HEK293T (cell line): ENCODE measurements at regions not wholly inside any gene's neighbourhood (a gene's known extent, or its start where the extent isn't known, plus 50 kb on each side); places are given as distances from the start of the nearest gene placed in this dataset.

Experiments used
- ARNT ChIP-seq: fragments of 450-650 bp; IDR thresholded peaks from 2 replicates; pipeline ENCODE4 v1.6.1; 2017; ENCODE audit warnings: mild to moderate bottlenecking
- BHLHE40 ChIP-seq: fragments of 450-650 bp; IDR thresholded peaks from 2 replicates; pipeline ENCODE4 v1.6.1; 2016; ENCODE audit warnings: mild to moderate bottlenecking, moderate library complexity, borderline replicate concordance
- CTBP1 ChIP-seq: fragments of 450-650 bp; IDR thresholded peaks from 2 replicates; pipeline ENCODE4 v1.6.1; 2016; ENCODE audit warnings: borderline replicate concordance
- ELF4 ChIP-seq: fragments of 450-650 bp; IDR thresholded peaks from 2 replicates; pipeline ENCODE4 v1.6.1; 2017; ENCODE audit warnings: antibody characterized with exemption
- FOXA1 ChIP-seq: fragments of 450-650 bp; IDR thresholded peaks from 2 replicates; pipeline ENCODE4 v1.6.1; 2016; ENCODE audit warnings: mild to moderate bottlenecking
- FOXK2 ChIP-seq: fragments of 450-650 bp; IDR thresholded peaks from 2 replicates; pipeline ENCODE4 v1.6.1; 2016; ENCODE audit warnings: mild to moderate bottlenecking
- FOXM1 ChIP-seq: fragments of 450-650 bp; IDR thresholded peaks from 2 replicates; pipeline ENCODE4 v1.6.1; 2017; ENCODE audit warnings: mild to moderate bottlenecking, borderline replicate concordance
- HDGF ChIP-seq: fragments of 450-650 bp; IDR thresholded peaks from 2 replicates; pipeline ENCODE4 v1.6.1; 2017; ENCODE audit warnings: antibody characterized with exemption, borderline replicate concordance
- L3MBTL2 ChIP-seq: fragments of 450-650 bp; conservative IDR thresholded peaks from 2 replicates; pipeline ENCODE4 v1.6.1; 2016; ENCODE audit warnings: mild to moderate bottlenecking
- NFRKB ChIP-seq: fragments of 450-650 bp; IDR thresholded peaks from 2 replicates; pipeline ENCODE4 v1.6.1; 2016; ENCODE audit warnings: mild to moderate bottlenecking, moderate library complexity
- SP1 ChIP-seq: fragments of 450-650 bp; IDR thresholded peaks from 2 replicates; pipeline ENCODE4 v1.6.1; 2017
- SUZ12 ChIP-seq: fragments of 450-650 bp; IDR thresholded peaks from 2 replicates; pipeline ENCODE4 v1.6.1; 2016; ENCODE audit warnings: mild to moderate bottlenecking
- TARDBP ChIP-seq: fragments of 450-650 bp; IDR thresholded peaks from 2 replicates; pipeline ENCODE4 v1.6.1; 2016
- ZNF384 ChIP-seq: fragments of 450-650 bp; IDR thresholded peaks from 2 replicates; pipeline ENCODE4 v1.6.1; 2016

- TF ChIP-seq ARNT = no peak
- TF ChIP-seq BHLHE40 = no peak
- no peak for TF ChIP-seq FOXM1
- TF ChIP-seq SP1 = no peak
- no peak for TF ChIP-seq ZNF384
- no peak for TF ChIP-seq L3MBTL2
- TF ChIP-seq NFRKB = no peak
- TF ChIP-seq TARDBP = no peak
- no peak for TF ChIP-seq FOXA1
- TF ChIP-seq ELF4 = no peak
- no peak for TF ChIP-seq FOXK2
- no peak for TF ChIP-seq HDGF
- TF ChIP-seq SUZ12 = no peak
- TF ChIP-seq CTBP1 = no peak
These were observed 485.9 kb downstream of the ZNF674 start for GRCh38 chrX:46059316-46059715.
